KMS-11 (cell line): ENCODE measurements at regions not wholly inside any gene's neighbourhood (a gene's known extent, or its start where the extent isn't known, plus 50 kb on each side); places are given as distances from the start of the nearest gene placed in this dataset.

Experiments
- H2AFZ ChIP-seq: fragments of 200-600 bp; sonication (generic); 2 replicates; pipeline ENCODE4 v1.6.1; 2016; ENCODE audit warnings: antibody characterized with exemption, mixed run types, low read depth
- H3K27ac ChIP-seq: fragments of 200-600 bp; sonication (generic); 2 replicates; pipeline ENCODE4 v1.6.1; 2016; ENCODE audit warnings: mild to moderate bottlenecking, mixed run types
- H3K27me3 ChIP-seq: fragments of 200-600 bp; sonication (generic); 2 replicates; pipeline ENCODE4 v1.6.1; 2017; ENCODE audit warnings: mild to moderate bottlenecking, low read depth, mixed run types, moderate library complexity; ENCODE audit not compliant: insufficient read depth
- H3K36me3 ChIP-seq: fragments of 200-600 bp; sonication (generic); 2 replicates; pipeline ENCODE4 v1.6.1; 2017; ENCODE audit warnings: mild to moderate bottlenecking, mixed run types; ENCODE audit not compliant: insufficient read depth
- H3K4me1 ChIP-seq: fragments of 200-600 bp; sonication (generic); 2 replicates; pipeline ENCODE4 v1.6.1; 2016; ENCODE audit warnings: mild to moderate bottlenecking, low read depth, mixed run types; ENCODE audit not compliant: poor library complexity, severe bottlenecking
- H3K4me2 ChIP-seq: fragments of 200-600 bp; sonication (generic); 2 replicates; pipeline ENCODE4 v1.7.0; 2016; ENCODE audit warnings: mild to moderate bottlenecking, mixed run types
- H3K4me3 ChIP-seq: fragments of 200-600 bp; sonication (generic); IDR thresholded peaks from 2 replicates; pipeline ENCODE4 v1.6.1; 2017; ENCODE audit warnings: low read depth, low read length, mixed read lengths; ENCODE audit not compliant: insufficient read depth
- H3K79me2 ChIP-seq: fragments of 200-600 bp; sonication (generic); 2 replicates; pipeline ENCODE4 v1.6.1; 2016; ENCODE audit warnings: low read depth, mixed run types; ENCODE audit not compliant: insufficient read depth
- H3K9ac ChIP-seq: fragments of 200-600 bp; sonication (generic); 2 replicates; pipeline ENCODE4 v1.6.1; 2016; ENCODE audit warnings: mild to moderate bottlenecking, mixed run types
- H4K20me1 ChIP-seq: fragments of 200-600 bp; sonication (generic); 2 replicates; pipeline ENCODE4 v1.6.1; 2016; ENCODE audit warnings: mild to moderate bottlenecking, mixed run types; ENCODE audit not compliant: insufficient read depth
- CTCF ChIP-seq: fragments of 200-600 bp; sonication (generic); conservative IDR thresholded peaks from 2 replicates; pipeline ENCODE4 v1.6.1; 2017; ENCODE audit warnings: low read depth, mild to moderate bottlenecking, antibody characterized with exemption, low read length, moderate library complexity, mixed read lengths

- Histone ChIP-seq H2AFZ (no peak overlapping the region), H3K9ac (no peak overlapping the region), H3K36me3 (no peaks in the 10 kb centered on the region), H3K4me1 (no peaks in the 10 kb centered on the region), H3K4me3 (no peak overlapping the region), H3K4me2 (no peak overlapping the region), H3K27ac (no peak overlapping the region), H3K79me2 (no peaks in the 10 kb centered on the region), H4K20me1 (no peaks in the 10 kb centered on the region), H3K27me3 (peaks cover 4% of the 10 kb centered on the region; the same call in 1 of the 2 replicates)
- no peak for TF ChIP-seq CTCF
Measured at GRCh38 chr16:87025676-87026075, 291.5 kb downstream of the C16orf95 start.

- TF ChIP-seq CTCF: no peak
- H3K27me3 ChIP-seq: no peaks in the 10 kb centered on the region; the same call in 1 of the 2 replicates
Measured at GRCh38 chr16:87027056-87027616, 290.1 kb downstream of the C16orf95 start.

GRCh38 chr16:87028481-87029320 lies 288.5 kb downstream of the C16orf95 start:
- H3K79me2 ChIP-seq: no peaks in the 10 kb centered on the region
- H3K36me3 ChIP-seq: no peaks in the 10 kb centered on the region
- H3K9ac ChIP-seq: no peak overlapping the region
- no peak for TF ChIP-seq CTCF
- no peaks in the 10 kb centered on the region for H4K20me1 ChIP-seq
- H3K4me2 ChIP-seq: no peak overlapping the region
- H2AFZ ChIP-seq: no peak overlapping the region
- H3K4me1 ChIP-seq: no peaks in the 10 kb centered on the region
- no peak overlapping the region for H3K27ac ChIP-seq
- H3K27me3 ChIP-seq: no peaks in the 10 kb centered on the region; the same call in 1 of the 2 replicates
- no peak overlapping the region for H3K4me3 ChIP-seq

More at GRCh38 chr16:87027056-87027616, 290.1 kb downstream of the C16orf95 start:
- H3K4me2 ChIP-seq: no peak overlapping the region
- no peaks in the 10 kb centered on the region for H4K20me1 ChIP-seq
- no peak overlapping the region for H3K9ac ChIP-seq
- no peaks in the 10 kb centered on the region for H3K36me3 ChIP-seq
- no peak overlapping the region for H2AFZ ChIP-seq
- no peak overlapping the region for H3K4me3 ChIP-seq
- H3K27ac ChIP-seq: no peak overlapping the region
- no peaks in the 10 kb centered on the region for H3K79me2 ChIP-seq
- H3K4me1 ChIP-seq: no peaks in the 10 kb centered on the region

DNA sequence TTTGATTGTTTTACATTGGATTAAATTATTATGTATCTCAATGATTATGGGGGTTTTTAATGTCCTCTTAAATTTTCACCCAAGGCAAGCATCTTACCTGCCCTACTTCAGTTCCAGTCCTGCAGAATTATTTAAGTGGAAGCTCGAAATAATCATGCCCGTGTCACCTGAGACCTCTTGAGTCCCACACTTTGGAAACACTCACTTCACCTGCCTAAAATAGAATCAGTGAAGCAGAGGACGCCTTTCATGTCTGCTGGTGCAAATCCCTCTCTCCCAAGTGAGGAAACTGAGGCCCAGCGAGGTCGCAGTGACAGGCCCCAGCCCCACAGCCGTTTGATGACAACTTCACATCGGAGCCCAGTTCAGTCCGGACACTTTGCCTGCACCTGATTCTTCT lies 284.6 kb downstream of the C16orf95 start:
- no peak overlapping the region for H3K4me2 ChIP-seq
- H3K4me1 ChIP-seq: no peaks in the 10 kb centered on the region
- no peaks in the 10 kb centered on the region for H3K79me2 ChIP-seq
- H4K20me1 ChIP-seq: no peaks in the 10 kb centered on the region
- no peak overlapping the region for H3K27ac ChIP-seq
- no peak overlapping the region for H3K9ac ChIP-seq
- H3K4me3 ChIP-seq: no peak overlapping the region
- TF ChIP-seq CTCF: no peak
- peaks cover 4% of the 10 kb centered on the region; the same call in 1 of the 2 replicates for H3K27me3 ChIP-seq
- H2AFZ ChIP-seq: no peak overlapping the region
- H3K36me3 ChIP-seq: no peaks in the 10 kb centered on the region
